Left lung (tissue), 4 donors: ENCODE measurements at regions not wholly inside any gene's neighbourhood (a gene's known extent, or its start where the extent isn't known, plus 50 kb on each side); places are given as distances from the start of the nearest gene placed in this dataset.
"Not testable (repeated sequence)": the region's sequence is repeated elsewhere in the genome, so short reads cannot be mapped to it uniquely, and the experiment has no call there.

ENCODE experiments used
- ATAC-seq: fragments of 200-7000 bp; cut with Tn5 transposase; one replicate; pipeline ENCODE4 v1.9.1; 2020; ENCODE audit warnings: moderate library complexity
- DNase-seq, 4 donors: peaks; one replicate each; pipeline ENCODE4 v3.0.0-alpha.2; 2013 to 2020
- H3K27ac ChIP-seq, 2 donors: fragments of 200-600 bp; sonication (generic) in 1 of 2; one replicate each; pipeline versions ENCODE4 v1.5.0 to v1.8.0; 2020 to 2021
- H3K27me3 ChIP-seq, 2 donors: fragments of 200-600 bp; sonication (generic) in 1 of 2; one replicate each; pipeline versions ENCODE4 v1.5.0 to v1.8.0; 2020 to 2021
- H3K36me3 ChIP-seq, 2 donors: fragments of 200-600 bp; sonication (generic) in 1 of 2; one replicate each; pipeline versions ENCODE4 v1.5.0 to v1.8.0; 2020 to 2021
- H3K4me1 ChIP-seq, 2 donors: fragments of 200-600 bp; one replicate each; pipeline ENCODE4 v1.8.0; 2021
- H3K4me3 ChIP-seq, 2 donors: fragments of 200-600 bp; sonication (generic) in 1 of 2; one replicate each; pipeline versions ENCODE4 v1.5.0 to v1.8.0; 2020 to 2021; ENCODE audit warnings: mild to moderate bottlenecking in 1 of 2
- H3K9me3 ChIP-seq, 2 donors: fragments of 200-600 bp; sonication (generic) in 1 of 2; one replicate each; pipeline versions ENCODE4 v1.5.0 to v1.8.0; 2020 to 2021
- CTCF ChIP-seq, 2 donors: fragments of 200-600 bp; sonication (generic) in 1 of 2; IDR thresholded peaks; one replicate each; pipeline versions ENCODE4 v1.5.0 to v1.8.0; 2021; ENCODE audit warnings: antibody characterized with exemption in 2 of 2
- intact Hi-C, 2 donors: fragments of 100-400 bp; cut with DNase I; formaldehyde crosslinking; loops; one replicate each; pipeline versions ENCODE4 v1.11.2 to v1.14.2; 2022
- donor health status: DM: no; HTN: yes; CAD: no.
- donor health status: DM: no; HTN: no; CAD: no.

DNA sequence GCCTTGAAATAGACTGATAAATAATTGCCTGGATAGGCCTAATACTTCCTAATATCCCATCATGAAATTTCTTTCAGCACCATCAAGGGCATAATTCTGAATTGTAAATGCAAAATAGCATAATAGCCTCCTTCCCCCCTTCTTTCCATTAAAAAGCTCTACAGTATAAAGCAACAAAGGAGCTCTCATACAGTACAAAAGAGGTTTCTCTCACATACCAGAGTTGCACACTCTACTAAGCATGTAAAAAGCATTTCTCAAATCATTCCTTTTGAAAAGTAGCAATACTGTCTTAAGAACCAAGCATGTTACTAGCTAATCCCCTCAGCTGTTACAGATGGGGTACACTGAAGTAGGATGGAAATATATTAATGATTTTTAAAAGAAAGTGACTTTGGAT is 509.0 kb downstream of the KLHL13 start:
- Histone ChIP-seq H3K27me3 (no peaks in the 10 kb centered on the region), H3K9me3 (peaks cover 0 to 12% of the 10 kb centered on the region in 2 donors), H3K36me3 (no peaks in the 10 kb centered on the region), H3K27ac (no peak overlapping the region), H3K4me3 (no peak overlapping the region), H3K4me1 (no peaks in the 10 kb centered on the region)
- intact Hi-C loops, result no loop called here
- ATAC-seq (no peak), DNase-seq (no peak)
- no peak for TF ChIP-seq CTCF (IDR thresholded peaks at IDR 0.05)

DNA sequence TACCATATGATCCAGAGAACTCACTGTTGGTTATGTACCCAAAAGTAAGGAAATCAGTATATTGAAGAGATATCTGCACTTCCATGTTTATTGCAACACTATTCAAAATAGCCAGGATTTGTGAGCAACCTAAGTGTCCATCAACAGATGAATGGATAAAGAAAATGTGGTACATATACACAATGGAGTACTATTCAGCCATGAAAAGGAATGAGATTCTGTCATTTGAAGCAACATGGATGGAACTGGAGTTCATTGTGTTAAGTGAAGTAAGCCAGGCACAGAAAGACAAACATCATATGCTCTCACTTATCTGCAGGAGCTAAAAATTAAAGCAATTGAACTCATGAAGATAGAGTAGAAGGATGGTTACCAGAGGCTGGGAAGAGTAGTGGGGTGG is 510.5 kb downstream of the KLHL13 start:
- H3K27ac ChIP-seq, H3K4me3 ChIP-seq, H3K4me1 ChIP-seq, H3K27me3 ChIP-seq, ATAC-seq, DNase-seq, intact Hi-C loops, H3K36me3 ChIP-seq: not testable (repeated sequence)
- H3K9me3 ChIP-seq, result peaks cover 0 to 12% of the 10 kb centered on the region in 2 donors

DNA sequence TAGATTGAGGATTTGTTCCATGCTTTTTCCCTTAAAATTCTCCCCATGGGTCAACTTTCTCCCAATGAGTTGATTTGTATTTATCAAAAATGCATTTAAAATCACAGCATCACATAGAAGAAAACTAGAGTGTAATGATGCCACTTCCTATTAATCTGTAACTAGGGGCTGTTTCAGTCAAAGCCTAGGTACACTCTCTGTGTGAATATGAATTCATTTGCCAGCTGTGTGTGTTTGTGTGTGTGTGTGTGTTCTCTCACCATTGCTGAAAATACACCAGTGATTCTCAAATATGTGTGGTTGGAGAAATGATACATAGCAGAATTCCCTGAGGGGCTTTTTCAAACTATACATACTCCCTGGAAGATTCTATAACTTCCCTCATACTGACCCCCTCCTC is 546.5 kb downstream of the KLHL13 start:
- DNase-seq, result no peak
- Histone ChIP-seq H3K27me3 (no peaks in the 10 kb centered on the region), H3K36me3 (no peaks in the 10 kb centered on the region), H3K9me3 (peaks cover 0 to 14% of the 10 kb centered on the region in 2 donors), H3K4me3 (no peak overlapping the region), H3K4me1 (no peaks in the 10 kb centered on the region), H3K27ac (no peak overlapping the region)
- no peak for TF ChIP-seq CTCF (IDR thresholded peaks at IDR 0.05)
- intact Hi-C loops, result no loop called here
- no peak for ATAC-seq

- no peak overlapping the region for H3K4me3 ChIP-seq
- TF ChIP-seq CTCF (IDR thresholded peaks at IDR 0.05), result no peak
- H3K27me3 ChIP-seq, result no peaks in the 10 kb centered on the region
- H3K27ac ChIP-seq, result no peak overlapping the region
- H3K4me1 ChIP-seq, result no peaks in the 10 kb centered on the region
- H3K36me3 ChIP-seq, result no peaks in the 10 kb centered on the region
- ATAC-seq, result no peak
- H3K9me3 ChIP-seq, result peaks cover 0 to 24% of the 10 kb centered on the region in 2 donors
- intact Hi-C loops, result no loop called here
- no peak for DNase-seq
These were observed 548.4 kb downstream of the KLHL13 start for GRCh38 chrX:117568238-117568637.

- Histone ChIP-seq H3K4me1 (no peaks in the 10 kb centered on the region), H3K4me3 (no peak overlapping the region), H3K27ac (no peak overlapping the region), H3K36me3 (no peaks in the 10 kb centered on the region), H3K27me3 (no peaks in the 10 kb centered on the region), H3K9me3 (no peaks in the 10 kb centered on the region)
- DNase-seq (no peak), ATAC-seq (no peak)
- no peak for TF ChIP-seq CTCF (IDR thresholded peaks at IDR 0.05)
- intact Hi-C loops, result no loop called here
These were observed 572.7 kb downstream of the KLHL13 start for GRCh38 chrX:117543885-117544284.

- Histone ChIP-seq H3K27me3 (no peaks in the 10 kb centered on the region), H3K4me3 (no peak overlapping the region), H3K27ac (no peak overlapping the region), H3K9me3 (no peaks in the 10 kb centered on the region), H3K4me1 (no peaks in the 10 kb centered on the region), H3K36me3 (no peaks in the 10 kb centered on the region)
- ATAC-seq (no peak), DNase-seq (no peak)
- intact Hi-C loops, result no loop called here
- TF ChIP-seq CTCF (IDR thresholded peaks at IDR 0.05), result no peak
These were observed 577.6 kb downstream of the KLHL13 start for GRCh38 chrX:117539090-117539418.
